ENCODE measurements at regions not wholly inside any gene's neighbourhood (a gene's known extent, or its start where the extent isn't known, plus 50 kb on each side); places are given as distances from the start of the nearest gene placed in this dataset.

DNA sequence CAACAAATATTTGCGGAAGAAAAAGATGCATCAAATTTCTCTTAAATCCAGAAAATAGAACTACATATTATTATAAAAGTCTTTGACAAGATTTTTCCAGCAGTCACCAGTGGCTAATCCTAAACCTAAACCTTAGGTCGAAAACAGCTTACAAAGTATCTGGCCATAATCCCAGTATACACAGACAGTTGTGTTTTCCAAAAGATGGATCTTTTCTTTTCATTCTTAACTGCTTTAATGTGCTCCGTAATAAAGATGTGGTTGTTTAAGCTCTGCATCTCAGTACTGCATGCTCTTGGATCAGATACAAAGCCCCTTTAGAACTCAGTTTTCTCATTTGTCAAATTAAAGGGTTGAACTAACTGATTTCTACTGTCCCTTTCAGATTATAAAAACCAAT is 247.8 kb downstream of the TXNL1 start:
- H3K4me3 ChIP-seq, result no peak overlapping the region
- H3K27ac ChIP-seq, result no peak overlapping the region
- TF ChIP-seq POLR2AphosphoS5 (IDR thresholded peaks at IDR 0.05; ENCODE audit: borderline replicate concordance, low read depth, low read length) (no peak), FOXP2 (optimal IDR thresholded peaks at IDR 0.05; ENCODE audit: control extremely low read depth, extremely low read length, insufficient read depth) (no peak), EZH2 (IDR thresholded peaks at IDR 0.05) (no peak)
- no peak overlapping the region for H3K9ac ChIP-seq (ENCODE audit: insufficient read length)
- DNase-seq (ENCODE audit: low read depth, low spot score), result no peak
- no peaks in the 10 kb centered on the region for H3K36me3 ChIP-seq (ENCODE audit: insufficient read depth, low read length)
- H3K9me3 ChIP-seq (ENCODE audit: low read depth, low read length), result no peaks in the 10 kb centered on the region

DNA sequence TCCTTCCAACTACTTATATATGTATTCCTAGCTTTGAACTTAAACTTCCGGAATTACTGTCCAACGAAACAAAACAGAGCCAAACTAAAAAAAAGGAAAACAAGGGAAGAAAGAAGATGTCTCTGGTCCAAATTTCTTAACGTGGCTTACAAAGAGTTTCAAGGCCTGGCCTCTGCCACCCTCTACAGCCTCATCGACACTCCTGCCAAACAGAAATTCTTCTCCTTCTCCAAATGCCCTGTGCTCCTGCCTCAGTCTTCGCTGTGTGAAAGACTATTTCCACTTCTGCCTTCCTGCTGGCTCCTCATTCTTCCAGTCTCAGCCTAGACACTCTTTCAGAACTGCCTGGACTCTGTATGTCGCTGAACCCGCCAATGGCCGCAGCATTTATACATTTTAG is 249.2 kb downstream of the TXNL1 start:
- Histone ChIP-seq H3K9me3 (ENCODE audit: low read depth, low read length) (no peaks in the 10 kb centered on the region), H3K27ac (no peak overlapping the region), H3K36me3 (ENCODE audit: insufficient read depth, low read length) (no peaks in the 10 kb centered on the region), H3K9ac (ENCODE audit: insufficient read length) (no peak overlapping the region), H3K4me3 (no peak overlapping the region)
- DNase-seq (ENCODE audit: low read depth, low spot score), result no peak
- TF ChIP-seq FOXP2 (optimal IDR thresholded peaks at IDR 0.05; ENCODE audit: control extremely low read depth, extremely low read length, insufficient read depth) (no peak), EZH2 (IDR thresholded peaks at IDR 0.05) (no peak), POLR2AphosphoS5 (IDR thresholded peaks at IDR 0.05; ENCODE audit: borderline replicate concordance, low read depth, low read length) (no peak)

DNA sequence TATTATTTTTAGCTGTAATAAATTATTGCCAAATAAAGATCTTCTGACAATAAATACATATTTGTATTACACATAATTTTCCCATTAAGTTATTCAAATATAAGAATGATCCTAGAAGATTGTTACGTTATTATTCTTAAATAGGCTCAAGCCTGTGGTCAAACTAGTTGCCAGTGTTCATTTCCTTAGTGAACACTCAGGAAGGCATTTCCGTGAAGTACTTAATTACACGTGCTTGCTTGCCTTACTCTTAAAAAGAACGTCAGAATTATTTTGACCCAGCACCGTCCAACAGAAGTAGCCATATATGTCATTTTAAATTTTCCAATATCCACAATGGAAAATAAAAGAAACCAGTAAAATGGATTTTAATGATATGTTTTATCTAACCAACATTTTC is 249.8 kb downstream of the TXNL1 start:
- Histone ChIP-seq H3K36me3 (ENCODE audit: insufficient read depth, low read length) (no peaks in the 10 kb centered on the region), H3K9ac (ENCODE audit: insufficient read length) (no peak overlapping the region), H3K9me3 (ENCODE audit: low read depth, low read length) (no peaks in the 10 kb centered on the region), H3K27ac (no peak overlapping the region), H3K4me3 (no peak overlapping the region)
- no peak for DNase-seq (ENCODE audit: low read depth, low spot score)
- TF ChIP-seq FOXP2 (optimal IDR thresholded peaks at IDR 0.05; ENCODE audit: control extremely low read depth, extremely low read length, insufficient read depth), result no peak
- TF ChIP-seq EZH2 (IDR thresholded peaks at IDR 0.05), result no peak
- TF ChIP-seq POLR2AphosphoS5 (IDR thresholded peaks at IDR 0.05; ENCODE audit: borderline replicate concordance, low read depth, low read length), result no peak

DNA sequence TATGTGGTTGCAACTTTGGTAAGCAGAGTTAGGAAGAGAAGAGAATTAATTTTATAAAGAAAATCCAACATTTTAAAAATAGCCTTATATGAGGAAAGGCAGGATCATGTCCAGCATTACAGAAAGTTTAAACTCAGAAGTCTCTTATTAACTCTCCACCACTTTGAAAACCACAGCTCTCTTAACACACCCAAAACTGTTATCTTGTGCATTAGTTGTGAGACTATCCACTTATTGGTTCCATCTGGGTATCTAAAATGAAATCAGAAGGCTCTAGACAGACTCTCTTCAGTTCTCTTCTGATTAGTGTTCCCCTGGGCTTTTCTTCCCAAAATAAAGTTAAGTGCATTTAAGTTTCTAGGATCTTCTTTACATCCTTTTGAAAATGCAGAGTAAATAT is 251.5 kb downstream of the TXNL1 start:
- Histone ChIP-seq H3K9me3 (ENCODE audit: low read depth, low read length) (no peaks in the 10 kb centered on the region), H3K4me3 (no peak overlapping the region), H3K27ac (no peak overlapping the region), H3K9ac (ENCODE audit: insufficient read length) (no peak overlapping the region), H3K36me3 (ENCODE audit: insufficient read depth, low read length) (no peaks in the 10 kb centered on the region)
- TF ChIP-seq FOXP2 (optimal IDR thresholded peaks at IDR 0.05; ENCODE audit: control extremely low read depth, extremely low read length, insufficient read depth) (no peak), POLR2AphosphoS5 (IDR thresholded peaks at IDR 0.05; ENCODE audit: borderline replicate concordance, low read depth, low read length) (no peak), EZH2 (IDR thresholded peaks at IDR 0.05) (no peak)
- no peak for DNase-seq (ENCODE audit: low read depth, low spot score)

DNA sequence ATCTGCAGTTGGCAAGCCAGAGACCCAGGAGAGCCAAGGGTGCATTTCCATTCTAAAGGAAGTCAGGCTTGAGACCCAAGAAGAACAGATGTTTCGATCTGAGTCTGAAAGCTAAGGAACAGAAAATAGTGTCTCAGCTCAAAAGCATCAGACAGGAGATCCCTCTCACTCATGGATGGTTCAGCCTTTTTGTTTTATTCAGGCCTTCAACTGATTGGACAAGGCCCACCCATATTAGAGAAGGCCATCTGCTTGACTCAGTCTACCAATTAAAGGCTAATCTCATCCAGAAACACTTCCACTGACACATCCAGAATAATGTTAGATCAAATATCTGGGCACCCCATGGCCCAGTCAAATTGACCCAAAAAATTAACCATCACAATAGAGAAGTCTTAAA is 255.0 kb downstream of the TXNL1 start:
- TF ChIP-seq EZH2 (IDR thresholded peaks at IDR 0.05) (no peak), POLR2AphosphoS5 (IDR thresholded peaks at IDR 0.05; ENCODE audit: borderline replicate concordance, low read depth, low read length) (no peak), FOXP2 (optimal IDR thresholded peaks at IDR 0.05; ENCODE audit: control extremely low read depth, extremely low read length, insufficient read depth) (no peak)
- Histone ChIP-seq H3K36me3 (ENCODE audit: insufficient read depth, low read length) (no peaks in the 10 kb centered on the region), H3K9ac (ENCODE audit: insufficient read length) (no peak overlapping the region), H3K27ac (no peak overlapping the region), H3K9me3 (ENCODE audit: low read depth, low read length) (no peaks in the 10 kb centered on the region), H3K4me3 (no peak overlapping the region)
- no peak for DNase-seq (ENCODE audit: low read depth, low spot score)

DNA sequence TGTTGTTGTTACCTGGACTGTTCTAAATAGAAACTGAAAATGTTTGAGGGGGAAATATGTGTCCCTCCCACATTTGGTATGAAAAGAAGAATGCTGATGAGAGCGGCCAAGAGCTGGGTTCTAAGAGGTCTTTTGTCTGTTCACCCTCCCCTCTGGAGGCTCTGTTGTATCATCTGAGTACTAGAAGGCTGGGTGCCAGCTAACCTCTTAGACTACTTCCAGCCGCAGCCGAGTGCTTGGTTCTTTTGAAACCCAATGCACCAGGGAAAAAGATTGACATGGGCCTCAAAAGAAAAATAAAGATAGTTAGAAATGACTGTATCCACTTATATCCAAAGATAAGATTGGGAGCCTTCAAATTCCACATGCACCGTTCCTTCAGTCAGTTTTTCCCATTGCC is 255.9 kb downstream of the TXNL1 start:
- H3K4me3 ChIP-seq, result no peak overlapping the region
- H3K9ac ChIP-seq (ENCODE audit: insufficient read length), result no peak overlapping the region
- DNase-seq (ENCODE audit: low read depth, low spot score), result no peak
- TF ChIP-seq FOXP2 (optimal IDR thresholded peaks at IDR 0.05; ENCODE audit: control extremely low read depth, extremely low read length, insufficient read depth) (no peak), EZH2 (IDR thresholded peaks at IDR 0.05) (no peak), POLR2AphosphoS5 (IDR thresholded peaks at IDR 0.05; ENCODE audit: borderline replicate concordance, low read depth, low read length) (no peak)
- H3K9me3 ChIP-seq (ENCODE audit: low read depth, low read length), result no peaks in the 10 kb centered on the region
- no peaks in the 10 kb centered on the region for H3K36me3 ChIP-seq (ENCODE audit: insufficient read depth, low read length)
- no peak overlapping the region for H3K27ac ChIP-seq

DNA sequence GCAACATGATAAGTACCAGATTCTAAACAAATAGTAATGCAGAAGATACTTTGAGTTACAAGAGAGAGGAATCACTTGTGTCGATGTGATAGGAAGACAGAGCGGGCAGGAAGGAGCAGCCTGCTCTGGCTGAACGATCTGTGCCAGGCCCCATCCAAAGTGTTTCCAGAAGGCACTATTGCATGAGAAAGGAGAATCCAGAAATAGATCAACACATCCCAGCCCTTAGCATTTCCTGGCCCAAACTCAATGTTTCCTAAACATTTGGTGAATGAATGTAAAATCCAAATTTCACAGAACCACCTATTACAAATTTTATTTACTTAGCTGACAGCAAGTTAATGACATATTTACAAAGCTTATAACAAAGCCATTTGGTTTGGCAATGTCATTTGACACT is 257.2 kb downstream of the TXNL1 start:
- TF ChIP-seq POLR2AphosphoS5 (IDR thresholded peaks at IDR 0.05; ENCODE audit: borderline replicate concordance, low read depth, low read length) (no peak), EZH2 (IDR thresholded peaks at IDR 0.05) (no peak), FOXP2 (optimal IDR thresholded peaks at IDR 0.05; ENCODE audit: control extremely low read depth, extremely low read length, insufficient read depth) (no peak)
- Histone ChIP-seq H3K36me3 (ENCODE audit: insufficient read depth, low read length) (no peaks in the 10 kb centered on the region), H3K27ac (no peak overlapping the region), H3K4me3 (no peak overlapping the region), H3K9ac (ENCODE audit: insufficient read length) (no peak overlapping the region), H3K9me3 (ENCODE audit: low read depth, low read length) (no peaks in the 10 kb centered on the region)
- no peak for DNase-seq (ENCODE audit: low read depth, low spot score)

DNA sequence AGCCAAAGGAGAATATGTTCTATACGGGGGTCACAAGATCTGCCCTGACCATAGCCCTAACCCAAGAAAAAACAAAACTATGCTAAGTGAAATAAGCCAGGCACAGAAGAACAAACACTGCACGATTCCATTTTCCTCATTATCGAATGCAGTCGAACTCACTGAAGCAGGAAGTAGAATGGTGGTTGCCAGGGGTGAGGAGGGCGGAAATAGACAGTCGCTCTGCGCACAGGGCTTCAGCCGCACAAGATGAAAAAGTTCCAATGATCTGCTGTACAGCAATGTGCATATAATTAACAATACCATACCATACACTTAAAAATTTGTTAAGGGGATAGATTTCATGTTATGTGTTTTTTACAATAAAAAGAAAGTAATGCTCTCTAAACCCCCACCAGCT is 257.7 kb downstream of the TXNL1 start:
- Histone ChIP-seq H3K27ac (no peak overlapping the region), H3K9me3 (ENCODE audit: low read depth, low read length) (no peaks in the 10 kb centered on the region), H3K4me3 (no peak overlapping the region), H3K9ac (ENCODE audit: insufficient read length) (no peak overlapping the region), H3K36me3 (ENCODE audit: insufficient read depth, low read length) (no peaks in the 10 kb centered on the region)
- no peak for DNase-seq (ENCODE audit: low read depth, low spot score)
- TF ChIP-seq POLR2AphosphoS5 (IDR thresholded peaks at IDR 0.05; ENCODE audit: borderline replicate concordance, low read depth, low read length), result no peak
- TF ChIP-seq FOXP2 (optimal IDR thresholded peaks at IDR 0.05; ENCODE audit: control extremely low read depth, extremely low read length, insufficient read depth), result no peak

DNA sequence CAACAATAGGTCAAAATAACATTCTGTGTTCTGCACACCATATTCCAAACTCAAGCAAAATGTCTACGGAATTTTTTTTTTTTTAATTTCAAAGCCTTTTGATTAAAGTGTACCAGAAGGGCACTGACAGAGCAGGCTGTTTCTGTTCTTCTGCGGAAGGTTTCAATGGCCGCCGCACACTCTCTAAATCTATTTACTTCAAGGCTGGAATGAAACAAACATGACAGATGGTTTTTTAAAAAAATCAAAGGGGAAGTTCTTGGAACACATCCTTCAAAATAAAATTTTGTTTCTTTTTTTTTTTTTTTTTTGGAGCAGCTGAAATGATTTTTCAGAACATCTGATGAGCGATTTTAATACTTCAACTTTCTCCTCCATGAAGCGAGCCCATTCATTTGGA is 259.1 kb downstream of the TXNL1 start:
- Histone ChIP-seq H3K9ac (ENCODE audit: insufficient read length) (no peak overlapping the region), H3K9me3 (ENCODE audit: low read depth, low read length) (no peaks in the 10 kb centered on the region)

More for the DNA sequence above, 259.1 kb downstream of the TXNL1 start:
- no peak overlapping the region for H3K27ac ChIP-seq
- no peak overlapping the region for H3K4me3 ChIP-seq
- no peaks in the 10 kb centered on the region for H3K36me3 ChIP-seq (ENCODE audit: insufficient read depth, low read length)
- TF ChIP-seq EZH2 (IDR thresholded peaks at IDR 0.05), result no peak
- TF ChIP-seq POLR2AphosphoS5 (IDR thresholded peaks at IDR 0.05; ENCODE audit: borderline replicate concordance, low read depth, low read length), result no peak
- no peak for TF ChIP-seq FOXP2 (optimal IDR thresholded peaks at IDR 0.05; ENCODE audit: control extremely low read depth, extremely low read length, insufficient read depth)
- no peak for DNase-seq (ENCODE audit: low read depth, low spot score)

Measured in SK-N-MC (cell line).